SJSA1 (cell line): ENCODE measurements at regions not wholly inside any gene's neighbourhood (a gene's known extent, or its start where the extent isn't known, plus 50 kb on each side); places are given as distances from the start of the nearest gene placed in this dataset.

Experiments used
- DNase-seq, 2 experiments: peaks; one replicate each; pipeline ENCODE4 v3.0.0-alpha.2; 2015 to 2020; ENCODE audit warnings: low spot score in 2 of 2, low read depth in 1 of 2
- H3K27ac ChIP-seq: fragments of 250-450 bp; sonication (Bioruptor Pico); 2 replicates; pipeline ENCODE4 v1.5.1; 2020; ENCODE audit warnings: mild to moderate bottlenecking, moderate library complexity
- H3K27me3 ChIP-seq: fragments of 250-450 bp; sonication (Bioruptor Pico); replicated peaks from 2 replicates; pipeline ENCODE4 v1.5.1; 2020; ENCODE audit warnings: mild to moderate bottlenecking, moderate library complexity
- H3K36me3 ChIP-seq: fragments of 250-450 bp; sonication (Bioruptor Pico); 2 replicates; pipeline ENCODE4 v1.5.1; 2020; ENCODE audit warnings: mild to moderate bottlenecking
- H3K4me1 ChIP-seq: fragments of 250-450 bp; sonication (Bioruptor Pico); replicated peaks from 2 replicates; pipeline ENCODE4 v1.6.1; 2021; ENCODE audit warnings: mild to moderate bottlenecking
- H3K4me3 ChIP-seq: fragments of 250-450 bp; sonication (Bioruptor Pico); 2 replicates; pipeline ENCODE4 v1.5.1; 2020; ENCODE audit warnings: mild to moderate bottlenecking
- H3K9me3 ChIP-seq: fragments of 250-450 bp; sonication (Bioruptor Pico); replicated peaks from 2 replicates; pipeline ENCODE4 v1.5.1; 2020; ENCODE audit warnings: mild to moderate bottlenecking

GRCh38 chr3:18730491-18730890 is 305.4 kb upstream of the SATB1 start:
- no peaks in the 10 kb centered on the region for H3K36me3 ChIP-seq
- no peaks in the 10 kb centered on the region for H3K27me3 ChIP-seq
- no peak for DNase-seq
- no peaks in the 10 kb centered on the region for H3K9me3 ChIP-seq
- H3K4me1 ChIP-seq = no peaks in the 10 kb centered on the region
- no peak overlapping the region for H3K27ac ChIP-seq
- no peak overlapping the region for H3K4me3 ChIP-seq

DNA sequence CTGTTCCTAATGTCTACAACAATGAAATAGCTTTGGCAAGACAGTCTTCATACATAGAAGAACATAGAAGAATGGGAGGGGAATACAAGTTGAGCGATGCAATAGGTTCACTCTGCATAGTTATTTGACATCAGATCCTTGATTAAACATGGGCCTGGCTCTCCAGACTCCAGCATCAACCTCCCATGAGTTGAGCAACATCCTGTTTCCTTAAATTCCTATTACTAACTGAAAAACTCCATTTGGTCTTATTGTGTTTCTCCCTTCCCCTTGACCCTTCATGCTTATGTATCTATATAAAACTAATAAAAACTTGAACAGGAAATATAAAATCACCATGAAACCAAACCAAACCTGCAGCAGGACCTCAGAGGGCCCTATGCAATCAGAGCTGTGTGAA is 304.5 kb upstream of the SATB1 start:
- Histone ChIP-seq H3K9me3 (no peaks in the 10 kb centered on the region), H3K36me3 (no peaks in the 10 kb centered on the region), H3K4me1 (no peaks in the 10 kb centered on the region), H3K27me3 (no peaks in the 10 kb centered on the region), H3K27ac (no peak overlapping the region), H3K4me3 (no peak overlapping the region)
- no peak for DNase-seq

- H3K27me3 ChIP-seq = no peaks in the 10 kb centered on the region
- H3K9me3 ChIP-seq = no peaks in the 10 kb centered on the region
- H3K36me3 ChIP-seq = no peaks in the 10 kb centered on the region
- H3K27ac ChIP-seq = no peak overlapping the region
- H3K4me1 ChIP-seq = no peaks in the 10 kb centered on the region
- H3K4me3 ChIP-seq = no peak overlapping the region
- DNase-seq = no peak
These were observed 300.7 kb upstream of the SATB1 start for GRCh38 chr3:18725668-18726407.

DNA sequence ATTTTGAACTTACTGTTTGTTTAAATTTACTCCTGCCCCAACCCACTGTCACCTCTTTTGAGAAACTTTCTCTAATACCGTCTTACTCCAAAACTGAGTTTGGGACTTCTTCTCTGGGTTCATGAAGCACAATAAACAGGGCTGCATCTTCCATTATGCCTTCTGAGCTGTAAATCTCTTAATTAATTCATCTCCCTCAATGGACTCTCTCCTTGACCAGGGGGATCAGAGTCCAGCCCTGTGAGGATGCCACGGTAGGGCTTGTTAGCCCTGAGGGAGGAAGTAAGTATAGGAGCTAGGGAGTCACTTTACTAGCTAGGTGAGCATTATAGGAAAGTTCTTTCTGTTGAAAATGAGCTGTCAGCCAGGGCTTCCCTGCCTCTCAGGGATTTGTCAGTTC is 299.3 kb upstream of the SATB1 start:
- Histone ChIP-seq H3K27ac (no peak overlapping the region), H3K4me3 (no peak overlapping the region), H3K27me3 (no peaks in the 10 kb centered on the region), H3K4me1 (no peaks in the 10 kb centered on the region), H3K36me3 (no peaks in the 10 kb centered on the region), H3K9me3 (no peaks in the 10 kb centered on the region)
- DNase-seq = no peak

GRCh38 chr3:18723206-18723810 is 298.2 kb upstream of the SATB1 start:
- no peak for DNase-seq
- no peaks in the 10 kb centered on the region for H3K36me3 ChIP-seq

DNA sequence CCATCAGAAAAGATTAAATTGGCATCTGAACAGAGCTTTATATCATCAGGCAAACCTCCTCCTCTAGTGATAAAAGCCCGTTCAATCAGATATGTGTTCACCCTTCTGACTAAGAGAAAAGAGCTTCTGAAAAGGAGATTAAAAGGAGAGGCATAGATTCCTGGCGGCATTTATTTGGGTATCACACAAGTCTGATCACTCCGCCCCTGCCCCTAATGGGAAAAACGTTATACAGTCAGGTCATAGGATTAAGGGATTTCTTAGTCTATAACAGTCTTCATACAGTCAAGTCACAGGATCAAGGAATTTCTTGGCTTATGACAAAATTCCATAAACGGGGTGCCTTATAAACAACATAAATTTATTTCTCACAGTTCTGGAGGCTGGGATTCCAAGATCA is 295.4 kb upstream of the SATB1 start:
- Histone ChIP-seq H3K4me3 (no peak overlapping the region), H3K27ac (no peak overlapping the region), H3K36me3 (no peaks in the 10 kb centered on the region), H3K4me1 (no peaks in the 10 kb centered on the region), H3K9me3 (no peaks in the 10 kb centered on the region; the same call in 1 of the 2 replicates), H3K27me3 (no peaks in the 10 kb centered on the region)
- no peak for DNase-seq

More at GRCh38 chr3:18723206-18723810, 298.2 kb upstream of the SATB1 start:
- Histone ChIP-seq H3K9me3 (no peaks in the 10 kb centered on the region), H3K27me3 (no peaks in the 10 kb centered on the region), H3K4me1 (no peaks in the 10 kb centered on the region), H3K27ac (no peak overlapping the region), H3K4me3 (no peak overlapping the region)

GRCh38 chr3:18717598-18717997 is 292.5 kb upstream of the SATB1 start:
- H3K36me3 ChIP-seq = no peaks in the 10 kb centered on the region
- H3K9me3 ChIP-seq = no peaks in the 10 kb centered on the region; the same call in 1 of the 2 replicates
- no peaks in the 10 kb centered on the region for H3K27me3 ChIP-seq
- DNase-seq = no peak
- no peak overlapping the region for H3K4me3 ChIP-seq
- no peaks in the 10 kb centered on the region for H3K4me1 ChIP-seq
- no peak overlapping the region for H3K27ac ChIP-seq

DNA sequence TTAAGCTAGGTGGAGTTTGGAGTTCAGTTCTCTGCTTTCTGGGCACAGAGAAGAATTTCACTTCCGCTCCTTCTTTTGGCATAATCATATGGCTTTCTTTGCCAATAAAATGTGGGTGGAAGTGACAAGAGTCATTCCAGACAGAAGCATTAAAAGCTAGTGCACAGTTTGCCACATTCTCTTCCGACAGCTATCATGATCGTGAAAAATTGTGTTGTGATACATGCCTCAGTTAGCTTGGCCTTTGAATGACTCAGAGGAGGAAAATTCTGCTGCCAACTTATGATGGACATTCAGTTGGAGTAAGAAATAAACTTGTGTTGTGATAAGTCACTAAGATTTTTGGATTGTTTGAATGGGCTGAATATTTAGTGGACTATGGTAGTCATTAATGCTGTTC is 291.7 kb upstream of the SATB1 start:
- DNase-seq = no peak
- no peak overlapping the region for H3K4me3 ChIP-seq
- H3K9me3 ChIP-seq = no peaks in the 10 kb centered on the region; the same call in 1 of the 2 replicates
- H3K4me1 ChIP-seq = no peaks in the 10 kb centered on the region
- H3K27me3 ChIP-seq = no peaks in the 10 kb centered on the region
- H3K27ac ChIP-seq = no peak overlapping the region
- no peaks in the 10 kb centered on the region for H3K36me3 ChIP-seq

DNA sequence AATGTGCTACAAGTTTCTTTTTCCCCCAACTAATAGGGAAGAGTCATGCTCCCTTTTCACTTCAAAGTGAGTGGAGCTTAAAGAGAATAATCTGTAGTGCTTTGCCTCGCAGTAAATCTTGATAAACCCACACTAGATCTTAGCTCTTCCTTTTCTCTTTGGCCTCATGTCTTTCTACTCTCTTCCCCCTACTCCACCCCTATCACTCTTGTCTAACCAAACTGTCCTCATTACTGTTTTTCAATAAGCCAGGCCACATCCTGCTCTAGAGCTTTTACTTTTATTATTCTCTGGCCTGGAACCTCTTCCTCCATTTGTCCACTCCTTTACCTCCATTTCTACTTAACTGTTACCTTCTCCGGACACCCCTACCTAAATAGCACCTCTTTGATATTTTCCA is 291.0 kb upstream of the SATB1 start:
- Histone ChIP-seq H3K27me3 (no peaks in the 10 kb centered on the region), H3K27ac (no peak overlapping the region), H3K4me3 (no peak overlapping the region), H3K9me3 (no peaks in the 10 kb centered on the region; the same call in 1 of the 2 replicates), H3K4me1 (no peaks in the 10 kb centered on the region), H3K36me3 (no peaks in the 10 kb centered on the region)
- DNase-seq = no peak

- Histone ChIP-seq H3K4me3 (no peak overlapping the region), H3K9me3 (no peaks in the 10 kb centered on the region; the same call in 1 of the 2 replicates), H3K4me1 (no peaks in the 10 kb centered on the region), H3K36me3 (no peaks in the 10 kb centered on the region), H3K27ac (no peak overlapping the region), H3K27me3 (no peaks in the 10 kb centered on the region)
- DNase-seq = no peak
These were observed 290.1 kb upstream of the SATB1 start for GRCh38 chr3:18715208-18715607.

GRCh38 chr3:18713577-18713951 is 288.4 kb upstream of the SATB1 start:
- no peak for DNase-seq

DNA sequence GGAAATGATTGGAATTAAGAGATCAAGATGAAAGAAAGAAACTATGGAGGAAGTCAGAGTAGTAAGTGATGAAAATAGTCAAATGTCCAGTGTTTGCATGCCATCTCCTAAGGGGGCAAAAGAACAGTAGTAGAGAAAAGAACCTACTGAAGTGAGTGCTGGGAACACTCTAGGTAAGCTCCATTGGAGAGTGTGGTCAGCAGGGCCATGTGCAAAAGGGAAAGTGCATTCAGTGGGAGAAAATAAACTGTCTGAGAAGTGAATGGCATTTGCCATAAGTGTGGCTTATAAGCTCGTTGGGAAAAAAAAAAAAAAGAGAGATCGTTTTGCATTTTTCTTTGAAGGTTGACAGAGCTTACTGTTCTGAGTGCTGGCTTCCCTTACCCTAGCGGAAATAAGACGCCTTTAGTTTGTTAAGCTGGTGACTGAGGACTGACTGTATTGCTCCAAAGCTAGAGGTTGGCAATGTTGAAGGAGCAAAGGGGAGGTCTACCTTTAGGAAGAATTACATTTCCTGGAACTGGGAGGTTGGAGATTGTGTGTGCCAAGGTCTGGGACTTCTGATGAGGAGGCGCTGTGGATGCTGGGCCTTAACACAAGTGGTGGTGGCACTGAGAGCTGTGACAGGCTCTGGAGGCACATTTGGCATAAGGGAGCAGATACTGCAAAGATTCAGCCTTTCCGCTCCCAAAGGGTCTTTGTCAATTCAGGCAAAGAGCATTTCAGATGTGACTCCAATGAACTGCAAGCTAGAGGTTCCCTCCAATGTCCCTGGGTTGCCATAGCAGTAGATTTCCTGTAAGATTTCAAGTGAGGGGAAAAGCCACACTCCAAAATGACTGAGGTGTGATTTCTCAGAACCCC is 287.8 kb upstream of the SATB1 start:
- DNase-seq = no peak
- Histone ChIP-seq H3K4me1 (no peaks in the 10 kb centered on the region), H3K27ac (no peak overlapping the region), H3K36me3 (no peaks in the 10 kb centered on the region), H3K27me3 (no peaks in the 10 kb centered on the region), H3K9me3 (no peaks in the 10 kb centered on the region; the same call in 1 of the 2 replicates), H3K4me3 (no peak overlapping the region)

More at GRCh38 chr3:18713577-18713951, 288.4 kb upstream of the SATB1 start:
- Histone ChIP-seq H3K9me3 (no peaks in the 10 kb centered on the region; the same call in 1 of the 2 replicates), H3K4me3 (no peak overlapping the region), H3K27ac (no peak overlapping the region), H3K4me1 (no peaks in the 10 kb centered on the region), H3K27me3 (no peaks in the 10 kb centered on the region), H3K36me3 (no peaks in the 10 kb centered on the region)

DNA sequence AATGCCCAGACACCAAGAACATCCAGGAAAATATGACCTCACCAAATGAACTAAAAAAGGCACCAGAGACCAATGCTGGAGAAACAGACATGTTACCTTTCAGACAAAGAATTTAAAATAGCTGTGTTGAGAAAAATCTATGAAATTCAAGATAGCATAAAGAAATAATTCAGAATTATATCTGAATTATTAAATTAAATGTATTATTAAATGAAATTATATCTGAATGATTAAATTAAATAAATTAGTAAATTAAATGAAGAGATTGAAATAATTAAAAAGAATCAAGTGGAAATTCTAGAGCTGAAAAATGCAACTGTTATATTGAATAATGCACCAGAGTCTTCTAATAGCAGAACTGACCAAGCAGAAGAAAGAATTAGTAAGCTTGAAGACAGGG is 279.2 kb upstream of the SATB1 start:
- Histone ChIP-seq H3K27me3 (no peaks in the 10 kb centered on the region), H3K4me1 (no peaks in the 10 kb centered on the region), H3K36me3 (no peaks in the 10 kb centered on the region), H3K9me3 (no peaks in the 10 kb centered on the region), H3K4me3 (no peak overlapping the region), H3K27ac (no peak overlapping the region)
- DNase-seq = no peak

DNA sequence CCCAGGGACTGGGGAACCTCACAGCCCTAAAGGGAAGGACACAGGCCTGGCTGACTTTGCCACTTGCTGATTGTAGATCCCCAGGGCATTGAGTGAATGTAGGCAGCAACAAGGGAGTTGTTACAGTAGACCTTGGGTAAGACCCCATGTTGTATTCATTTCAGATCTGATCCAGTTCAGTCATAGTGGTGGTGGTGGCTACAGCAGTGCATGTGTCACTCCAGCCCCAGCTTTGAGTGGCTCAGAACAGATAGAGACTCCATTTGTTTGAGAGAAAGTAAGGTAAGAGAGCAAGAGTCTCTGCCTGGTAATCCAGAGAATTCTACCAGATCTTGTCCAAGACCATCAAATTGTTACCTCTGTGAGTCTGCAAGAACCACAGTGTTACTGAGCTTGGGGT is 278.7 kb upstream of the SATB1 start:
- no peaks in the 10 kb centered on the region for H3K4me1 ChIP-seq
- H3K36me3 ChIP-seq = no peaks in the 10 kb centered on the region
- H3K27me3 ChIP-seq = no peaks in the 10 kb centered on the region
- no peak overlapping the region for H3K4me3 ChIP-seq
- DNase-seq = no peak
- no peak overlapping the region for H3K27ac ChIP-seq
- H3K9me3 ChIP-seq = no peaks in the 10 kb centered on the region
